ENCODE measurements at regions not wholly inside any gene's neighbourhood (a gene's known extent, or its start where the extent isn't known, plus 50 kb on each side); places are given as distances from the start of the nearest gene placed in this dataset.

DNA sequence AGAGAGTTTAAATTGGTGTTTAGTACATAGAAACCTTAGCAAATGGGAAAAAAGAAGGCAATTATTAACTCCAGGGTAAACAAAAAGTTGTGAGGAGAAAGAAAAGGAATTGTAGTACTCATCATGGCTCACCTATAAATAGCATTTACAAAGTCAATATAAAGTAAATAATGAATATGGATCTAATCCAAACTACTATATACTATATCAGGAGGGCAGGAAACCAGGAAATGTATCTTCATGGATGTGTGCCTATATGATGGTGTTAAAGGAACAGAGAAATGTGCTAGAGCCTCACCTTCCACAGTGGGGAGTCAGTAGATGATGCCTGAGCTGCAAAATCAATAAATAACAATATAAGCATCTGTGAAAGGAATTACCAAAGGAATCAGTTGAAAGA lies 208.9 kb downstream of the FAM43A start:
- TF ChIP-seq L3MBTL2 (conservative IDR thresholded peaks at IDR 0.05): no peak
- TF ChIP-seq HDGF (IDR thresholded peaks at IDR 0.05; ENCODE audit: borderline replicate concordance): no peak
- no peak for TF ChIP-seq FOXA1 (IDR thresholded peaks at IDR 0.05)
- no peak for TF ChIP-seq SP1 (IDR thresholded peaks at IDR 0.05)
- no peak for TF ChIP-seq BHLHE40 (IDR thresholded peaks at IDR 0.05; ENCODE audit: borderline replicate concordance)
- TF ChIP-seq ARNT (IDR thresholded peaks at IDR 0.05): no peak
- TF ChIP-seq FOXK2 (IDR thresholded peaks at IDR 0.05): no peak
- no peak for TF ChIP-seq FOXM1 (IDR thresholded peaks at IDR 0.05; ENCODE audit: borderline replicate concordance)
- no peak for TF ChIP-seq CTBP1 (IDR thresholded peaks at IDR 0.05; ENCODE audit: borderline replicate concordance)
- TF ChIP-seq ZNF384 (IDR thresholded peaks at IDR 0.05): no peak
- no peak for TF ChIP-seq ELF4 (IDR thresholded peaks at IDR 0.05)
